Stimulated activated CD8-positive, alpha-beta memory T cell treated with anti-CD3 and anti-CD28 coated beads, Interleukin-4, amount 100 ng/mL, for 24 hours (primary cell): ENCODE measurements at regions not wholly inside any gene's neighbourhood (a gene's known extent, or its start where the extent isn't known, plus 50 kb on each side); places are given as distances from the start of the nearest gene placed in this dataset.

Experiments
- DNase-seq: peaks from one replicate; pipeline ENCODE4 v3.0.0-alpha.2; 2020; ENCODE audit warnings: low read depth

GRCh38 chr4:138312536-138312911 lies 70.4 kb upstream of the SLC7A11 start:
- DNase-seq = no peak

DNA sequence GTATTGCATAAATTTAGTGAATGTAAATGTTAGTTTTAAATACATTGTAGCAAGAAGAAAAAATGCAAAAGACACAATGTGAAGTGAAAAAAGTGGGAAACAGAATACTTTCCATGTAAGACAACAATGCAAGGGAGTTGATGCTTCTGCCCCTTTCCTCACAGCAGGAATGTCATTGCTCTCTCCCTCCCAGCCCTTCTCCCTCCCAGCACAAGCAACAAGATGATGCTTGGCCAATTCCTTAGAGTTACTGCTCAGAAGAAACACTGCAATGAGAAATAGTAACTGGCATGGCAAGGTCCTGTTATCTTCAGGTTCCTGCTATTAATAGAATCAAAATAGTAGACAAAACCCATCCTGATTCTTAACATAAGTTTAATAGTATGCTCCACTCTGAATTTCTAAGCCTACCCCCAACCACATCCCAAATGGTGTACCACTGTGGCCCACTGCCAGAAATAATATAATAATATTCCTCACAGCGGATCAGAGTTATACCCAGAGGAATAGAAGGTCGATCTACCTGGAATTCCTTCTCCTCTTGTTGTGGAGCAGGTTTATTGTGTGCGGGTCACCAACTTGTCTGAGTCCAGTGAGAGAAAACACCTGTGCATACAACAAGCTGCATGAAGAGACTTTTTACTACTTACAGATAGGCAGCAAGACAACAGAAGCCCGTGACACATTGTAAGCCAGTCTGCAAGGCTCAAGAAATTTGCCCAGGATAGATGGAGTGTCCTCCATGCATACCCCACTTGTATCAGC lies 69.8 kb upstream of the SLC7A11 start:
- no peak for DNase-seq

- DNase-seq = no peak
Measured at GRCh38 chr4:138310991-138311390, 68.8 kb upstream of the SLC7A11 start.

DNA sequence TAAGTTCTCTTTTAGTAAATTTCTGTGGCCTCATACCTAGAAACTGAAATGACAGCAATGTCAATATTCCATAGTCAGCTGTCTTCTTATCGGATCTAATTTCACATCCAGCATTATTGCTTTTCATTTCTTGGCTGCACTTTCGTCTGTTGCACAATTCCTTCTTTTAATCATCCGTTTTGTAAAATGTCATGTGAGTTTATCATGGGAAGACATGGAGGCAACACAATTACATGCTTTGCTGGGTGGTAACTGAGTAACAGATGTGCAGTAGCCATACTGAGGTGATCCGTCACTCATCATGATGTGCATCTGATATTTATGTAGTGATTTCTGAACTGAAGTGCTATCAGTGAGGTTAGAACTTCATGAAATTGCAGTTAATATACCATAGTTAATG lies 68.3 kb upstream of the SLC7A11 start:
- no peak for DNase-seq

DNA sequence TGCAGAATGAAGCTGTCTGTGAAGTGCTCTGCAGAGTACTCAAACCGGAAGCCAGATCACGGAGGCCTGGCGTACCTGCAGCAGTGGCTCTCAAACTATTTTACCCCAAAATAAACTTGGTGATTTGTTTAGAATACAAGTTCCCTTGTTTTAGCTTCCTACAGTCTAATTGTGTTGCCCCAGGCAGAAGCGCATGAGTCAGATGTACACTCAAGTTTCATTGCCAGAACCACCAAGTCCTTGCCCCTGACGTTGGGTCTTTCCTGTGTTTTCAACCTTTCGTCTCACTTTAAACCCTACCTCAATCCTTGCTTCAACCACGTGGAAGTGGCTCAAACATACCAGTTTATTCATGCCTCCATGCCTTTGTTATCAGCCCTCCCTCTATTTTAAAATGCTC lies 66.2 kb upstream of the SLC7A11 start:
- DNase-seq = no peak

GRCh38 chr4:138307319-138307718 lies 65.2 kb upstream of the SLC7A11 start:
- no peak for DNase-seq

DNA sequence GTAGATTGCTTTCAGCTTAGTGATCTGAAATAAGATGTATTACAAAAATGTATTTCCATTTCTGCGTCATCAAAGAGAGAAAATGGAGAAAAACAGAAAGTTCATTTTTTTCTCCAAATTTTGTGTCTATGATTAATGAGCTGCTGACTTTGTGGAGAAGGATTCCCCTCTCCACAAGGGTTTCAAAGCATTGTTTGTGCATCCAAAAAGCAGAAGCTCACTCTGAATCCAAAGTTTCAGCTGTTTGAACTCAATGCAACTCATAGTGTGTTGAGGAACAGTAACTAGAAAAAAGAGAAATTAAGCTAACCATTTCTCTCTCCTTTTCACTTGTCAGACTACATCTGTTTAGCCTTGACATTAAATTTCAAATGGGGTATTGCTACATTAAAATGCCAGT lies 62.9 kb upstream of the SLC7A11 start:
- no peak for DNase-seq

GRCh38 chr4:138301536-138301935 lies 59.4 kb upstream of the SLC7A11 start:
- no peak for DNase-seq

DNA sequence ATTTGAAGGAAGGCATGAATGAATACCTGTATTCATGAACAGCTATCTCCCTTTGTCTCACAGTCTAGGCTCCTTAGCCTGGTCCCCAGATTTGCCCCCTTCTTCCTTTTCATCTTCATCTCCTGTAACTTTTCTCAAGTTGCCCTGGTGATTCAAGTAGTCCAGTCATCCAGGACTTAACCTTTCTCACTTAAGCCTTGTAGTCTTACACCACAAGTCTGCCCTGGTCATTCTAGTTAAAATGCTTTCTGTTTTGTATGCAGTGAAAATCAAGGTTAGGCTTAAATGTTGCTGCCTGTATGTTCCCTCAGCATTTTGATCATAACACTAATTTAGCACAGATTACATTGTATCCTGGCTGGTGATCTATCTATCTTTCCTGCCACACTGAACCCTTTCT lies 58.5 kb upstream of the SLC7A11 start:
- DNase-seq = no peak

GRCh38 chr4:138299881-138300280 lies 57.7 kb upstream of the SLC7A11 start:
- no peak for DNase-seq

DNA sequence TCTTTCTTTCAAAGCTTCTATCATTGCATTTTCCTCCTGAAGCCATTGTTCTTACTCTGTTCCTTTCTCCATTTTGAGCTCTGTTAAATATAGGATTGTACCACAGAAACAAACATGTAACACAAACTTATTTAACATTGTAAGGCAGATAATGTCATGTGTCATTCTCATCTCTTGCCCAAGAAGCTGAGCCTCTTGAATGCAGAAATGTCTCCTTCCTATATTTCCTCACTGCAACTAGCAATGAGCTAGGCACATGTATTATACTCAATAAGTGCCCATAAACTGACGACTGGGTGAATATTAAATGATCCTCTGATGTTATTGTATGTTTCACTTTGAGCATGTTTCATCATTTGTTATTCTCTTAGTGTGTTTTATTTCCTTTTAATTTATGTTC lies 56.7 kb upstream of the SLC7A11 start:
- no peak for DNase-seq

GRCh38 chr4:138298431-138298830 lies 56.3 kb upstream of the SLC7A11 start:
- no peak for DNase-seq

DNA sequence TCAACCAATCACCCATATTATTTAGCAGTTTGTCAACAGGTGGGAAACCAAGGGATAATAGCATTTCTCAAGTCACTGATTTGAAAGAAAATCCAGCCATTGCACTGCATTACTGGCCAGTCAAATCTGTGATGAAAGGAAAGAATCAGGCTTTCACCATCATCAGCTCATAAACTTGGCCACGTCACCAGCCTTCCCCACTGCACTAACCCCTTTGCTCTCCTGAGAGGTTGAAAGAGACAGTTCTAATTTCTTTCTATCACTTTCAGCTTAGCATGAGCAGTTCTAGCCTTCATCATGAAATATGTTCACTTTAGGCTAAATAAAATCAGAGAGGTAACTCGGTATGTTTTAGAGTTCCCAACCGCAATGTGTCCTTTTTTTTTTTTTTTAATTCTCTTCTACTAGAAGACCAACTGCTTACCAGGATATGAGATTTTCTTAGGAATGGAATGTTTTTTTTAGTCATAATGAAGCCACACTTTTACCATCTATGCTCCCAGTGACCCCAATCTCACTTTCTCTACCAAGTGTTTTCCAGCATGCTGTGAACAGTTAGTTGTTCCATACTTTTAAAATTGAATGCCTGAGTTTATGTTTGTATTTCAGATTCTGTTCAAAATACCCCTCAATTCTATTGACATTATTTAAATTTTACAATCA lies 55.7 kb upstream of the SLC7A11 start:
- DNase-seq = no peak

GRCh38 chr4:138292321-138292720 lies 50.2 kb upstream of the SLC7A11 start:
- DNase-seq = no peak
